Neural progenitor cell (in vitro differentiated cells): ENCODE measurements at regions not wholly inside any gene's neighbourhood (a gene's known extent, or its start where the extent isn't known, plus 50 kb on each side); places are given as distances from the start of the nearest gene placed in this dataset.
"Not testable (repeated sequence)": the region's sequence is repeated elsewhere in the genome, so short reads cannot be mapped to it uniquely, and the experiment has no call there.

Experiments used
- DNase-seq: peaks from one replicate; pipeline ENCODE4 v3.0.0-alpha.2; 2016; ENCODE audit warnings: low spot score
- H2AFZ ChIP-seq: fragments of 200-600 bp; sonication (generic); replicated peaks from 2 replicates; pipeline ENCODE4 v1.6.1; 2016; ENCODE audit warnings: antibody characterized with exemption
- H3F3A ChIP-seq: fragments of 200-600 bp; sonication (generic); 2 replicates; pipeline ENCODE4 v1.6.1; 2016; ENCODE audit warnings: antibody characterized with exemption, low read depth
- H3K27ac ChIP-seq: fragments of 200-600 bp; sonication (generic); 2 replicates; pipeline ENCODE4 v1.5.1; 2016; ENCODE audit warnings: mild to moderate bottlenecking
- H3K27me3 ChIP-seq: fragments of 200-600 bp; sonication (generic); 2 replicates; pipeline ENCODE4 v1.6.1; 2016; ENCODE audit warnings: mild to moderate bottlenecking, moderate library complexity
- H3K36me3 ChIP-seq: fragments of 200-600 bp; sonication (generic); 2 replicates; pipeline ENCODE4 v1.5.1; 2016
- H3K4me1 ChIP-seq: fragments of 200-600 bp; sonication (generic); 2 replicates; pipeline ENCODE4 v1.6.1; 2016; ENCODE audit warnings: mixed run types
- H3K4me2 ChIP-seq: fragments of 200-600 bp; sonication (generic); 2 replicates; pipeline ENCODE4 v1.6.1; 2016
- H3K4me3 ChIP-seq: fragments of 200-600 bp; sonication (generic); 2 replicates; pipeline ENCODE4 v1.5.1; 2016
- H3K79me2 ChIP-seq: fragments of 200-600 bp; sonication (generic); 2 replicates; pipeline ENCODE4 v1.6.1; 2016; ENCODE audit warnings: low read depth
- H3K9ac ChIP-seq: fragments of 200-600 bp; sonication (generic); 2 replicates; pipeline ENCODE4 v1.6.1; 2016
- H3K9me3 ChIP-seq: fragments of 200-600 bp; sonication (generic); 2 replicates; pipeline ENCODE4 v1.5.1; 2016; ENCODE audit warnings: low read depth
- H4K20me1 ChIP-seq: fragments of 200-600 bp; sonication (generic); 2 replicates; pipeline ENCODE4 v1.6.1; 2016; ENCODE audit warnings: low read depth
- H3K27ac Mint-ChIP-seq: 3 replicates; pipeline ENCODE4 v1.8.0; 2021; ENCODE audit warnings: mixed read lengths
- H3K27me3 Mint-ChIP-seq: 2 replicates; pipeline ENCODE4 v1.8.0; 2022; ENCODE audit warnings: low read depth, mild to moderate bottlenecking, inconsistent platforms, moderate library complexity, mixed read lengths; ENCODE audit not compliant: insufficient read depth
- H3K36me3 Mint-ChIP-seq: 3 replicates; pipeline ENCODE4 v1.8.0; 2021; ENCODE audit warnings: mixed read lengths
- H3K4me1 Mint-ChIP-seq: 3 replicates; pipeline ENCODE4 v1.8.0; 2021; ENCODE audit warnings: mixed read lengths
- H3K4me3 Mint-ChIP-seq: 3 replicates; pipeline ENCODE4 v1.8.0; 2021; ENCODE audit warnings: mild to moderate bottlenecking, moderate library complexity, mixed read lengths
- H3K9me3 Mint-ChIP-seq: 3 replicates; pipeline ENCODE4 v1.8.0; 2020; ENCODE audit warnings: mixed read lengths
- CTCF ChIP-seq: fragments of 200-600 bp; sonication (generic); IDR thresholded peaks from 2 replicates; pipeline ENCODE4 v1.5.1; 2017; ENCODE audit warnings: antibody characterized with exemption, mild to moderate bottlenecking
- EZH2 ChIP-seq: fragments of 200-600 bp; sonication (generic); IDR thresholded peaks from 2 replicates; pipeline ENCODE4 v1.6.1; 2017; ENCODE audit warnings: antibody characterized with exemption, mild to moderate bottlenecking, moderate library complexity
- EZH2phosphoT487 ChIP-seq: fragments of 200-600 bp; sonication (generic); IDR thresholded peaks from 2 replicates; pipeline ENCODE4 v1.6.1; 2017; ENCODE audit warnings: antibody characterized with exemption

DNA sequence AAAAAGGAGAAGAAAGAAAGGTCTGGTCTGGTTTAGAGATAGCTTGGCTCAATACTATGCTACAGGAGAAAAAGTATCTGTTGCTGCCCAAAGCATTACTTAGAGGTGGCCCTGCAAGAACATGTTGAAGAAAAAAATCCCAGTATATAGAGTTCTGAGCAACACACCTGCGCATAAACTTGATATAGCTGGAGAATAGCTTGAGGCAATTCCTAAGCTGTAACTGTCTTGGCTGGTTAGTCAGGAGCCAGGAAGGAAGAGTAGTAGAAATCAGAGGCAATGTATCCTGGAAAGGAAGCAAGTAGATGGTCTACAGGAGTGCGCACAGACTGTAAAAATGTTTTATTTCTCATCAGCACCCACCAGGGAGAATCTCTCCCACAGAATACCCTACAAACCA is 209.7 kb downstream of the SLITRK1 start:
- no peak for TF ChIP-seq EZH2phosphoT487
- TF ChIP-seq CTCF: no peak
- TF ChIP-seq EZH2: no peak
- Histone ChIP-seq H3K4me2 (no peak overlapping the region), H4K20me1 (no peaks in the 10 kb centered on the region), H3K4me1 (no peaks in the 10 kb centered on the region), H3K36me3 (no peaks in the 10 kb centered on the region), H3K27ac (no peak overlapping the region), H3K4me3 (no peak overlapping the region), H3K27me3 (no peaks in the 10 kb centered on the region), H3K9me3 (no peaks in the 10 kb centered on the region), H3K79me2 (no peaks in the 10 kb centered on the region), H3K9ac (no peak overlapping the region), H3F3A (no peaks in the 10 kb centered on the region), H2AFZ (no peak overlapping the region)
- Mint-ChIP-seq H3K36me3 (no peaks in the 10 kb centered on the region), H3K27ac (no peak overlapping the region), H3K27me3 (peaks cover 2% of the 10 kb centered on the region), H3K4me3 (no peak overlapping the region), H3K4me1 (no peaks in the 10 kb centered on the region), H3K9me3 (peaks cover 6% of the 10 kb centered on the region)
- DNase-seq: no peak

DNA sequence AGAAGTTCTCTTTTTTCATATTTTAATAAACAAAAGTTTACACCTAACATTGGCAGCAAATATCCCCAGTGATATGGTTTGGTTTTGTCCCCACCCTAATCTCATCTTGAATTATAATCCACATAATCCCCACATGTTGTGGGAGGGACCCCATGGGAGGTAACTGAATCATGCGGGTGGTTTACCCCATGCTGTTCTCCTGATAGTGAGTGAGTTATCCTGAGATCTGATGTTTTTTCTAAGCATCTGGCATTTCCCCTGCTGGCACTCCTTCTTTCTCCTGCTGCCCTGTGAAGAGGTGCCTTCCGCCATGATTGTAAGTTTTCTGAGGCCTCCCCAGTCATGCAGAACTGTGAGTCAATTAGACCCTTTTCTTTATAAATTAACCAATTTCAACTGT is 214.7 kb downstream of the SLITRK1 start:
- Histone ChIP-seq H3K79me2 (no peaks in the 10 kb centered on the region), H3K4me1 (no peaks in the 10 kb centered on the region), H2AFZ (no peak overlapping the region), H3K4me3 (no peak overlapping the region), H3F3A (no peaks in the 10 kb centered on the region), H3K4me2 (no peak overlapping the region), H3K36me3 (no peaks in the 10 kb centered on the region), H3K9me3 (no peaks in the 10 kb centered on the region), H3K9ac (no peak overlapping the region), H3K27me3 (no peaks in the 10 kb centered on the region), H3K27ac (no peak overlapping the region), H4K20me1 (no peaks in the 10 kb centered on the region)
- H3K4me1 Mint-ChIP-seq: no peaks in the 10 kb centered on the region
- TF ChIP-seq CTCF: no peak
- TF ChIP-seq EZH2phosphoT487: no peak
- TF ChIP-seq EZH2: no peak
- H3K27ac Mint-ChIP-seq: no peak overlapping the region
- peaks cover 6% of the 10 kb centered on the region for H3K9me3 Mint-ChIP-seq
- H3K36me3 Mint-ChIP-seq: no peaks in the 10 kb centered on the region
- peaks cover 2% of the 10 kb centered on the region for H3K27me3 Mint-ChIP-seq
- no peak for DNase-seq
- no peak overlapping the region for H3K4me3 Mint-ChIP-seq

- Mint-ChIP-seq H3K27ac (no peak overlapping the region), H3K27me3 (peaks cover 2% of the 10 kb centered on the region), H3K4me3 (no peak overlapping the region), H3K9me3 (peaks cover 6% of the 10 kb centered on the region), H3K4me1 (no peaks in the 10 kb centered on the region), H3K36me3 (no peaks in the 10 kb centered on the region)
- Histone ChIP-seq H3K36me3 (no peaks in the 10 kb centered on the region), H3K4me2 (no peak overlapping the region), H3K4me3 (no peak overlapping the region), H3F3A (no peaks in the 10 kb centered on the region), H2AFZ (no peak overlapping the region), H3K79me2 (no peaks in the 10 kb centered on the region), H3K4me1 (no peaks in the 10 kb centered on the region), H3K9ac (no peak overlapping the region), H4K20me1 (no peaks in the 10 kb centered on the region), H3K27ac (no peak overlapping the region), H3K27me3 (no peaks in the 10 kb centered on the region), H3K9me3 (no peaks in the 10 kb centered on the region)
- DNase-seq: no peak
- TF ChIP-seq EZH2 (no peak), CTCF (no peak), EZH2phosphoT487 (no peak)
Observed at GRCh38 chr13:83666141-83666540, 216.1 kb downstream of the SLITRK1 start.

GRCh38 chr13:83657281-83657680 is 225.0 kb downstream of the SLITRK1 start:
- no peaks in the 10 kb centered on the region for H3K4me1 Mint-ChIP-seq
- H3K4me3 ChIP-seq: no peak overlapping the region
- H3K36me3 Mint-ChIP-seq: no peaks in the 10 kb centered on the region

GRCh38 chr13:83642617-83643016 is 239.7 kb downstream of the SLITRK1 start:
- not testable (repeated sequence) for H3K36me3 ChIP-seq, H3K4me1 ChIP-seq, H3K9ac ChIP-seq, H3K4me3 Mint-ChIP-seq, H3K9me3 ChIP-seq, H3F3A ChIP-seq, H3K36me3 Mint-ChIP-seq, H3K9me3 Mint-ChIP-seq, DNase-seq, H3K27ac ChIP-seq, H3K27me3 Mint-ChIP-seq, H3K27me3 ChIP-seq, H3K4me2 ChIP-seq, H3K27ac Mint-ChIP-seq, H4K20me1 ChIP-seq, H3K4me3 ChIP-seq, H3K4me1 Mint-ChIP-seq, H3K79me2 ChIP-seq, H2AFZ ChIP-seq

More at GRCh38 chr13:83657281-83657680, 225.0 kb downstream of the SLITRK1 start:
- Mint-ChIP-seq H3K9me3 (no peaks in the 10 kb centered on the region), H3K4me3 (no peak overlapping the region), H3K27me3 (no peaks in the 10 kb centered on the region), H3K27ac (no peak overlapping the region)
- Histone ChIP-seq H3K9me3 (no peaks in the 10 kb centered on the region), H3K27me3 (no peaks in the 10 kb centered on the region), H3K9ac (no peak overlapping the region), H3K27ac (no peak overlapping the region), H3K4me2 (no peak overlapping the region), H4K20me1 (no peaks in the 10 kb centered on the region), H2AFZ (no peak overlapping the region), H3K4me1 (no peaks in the 10 kb centered on the region), H3K36me3 (no peaks in the 10 kb centered on the region), H3F3A (no peaks in the 10 kb centered on the region), H3K79me2 (no peaks in the 10 kb centered on the region)
- TF ChIP-seq CTCF (no peak), EZH2 (no peak), EZH2phosphoT487 (no peak)
- no peak for DNase-seq
